ENCODE measurements at regions not wholly inside any gene's neighbourhood (a gene's known extent, or its start where the extent isn't known, plus 50 kb on each side); places are given as distances from the start of the nearest gene placed in this dataset.

GRCh38 chr1:79775402-79775801 lies 768.9 kb upstream of the ADGRL4 start:
- H3K27me3 Mint-ChIP-seq (ENCODE audit: insufficient read depth) = no peaks in the 10 kb centered on the region
- no peaks in the 10 kb centered on the region for H3K36me3 Mint-ChIP-seq (ENCODE audit: low read depth)
- H3K9me3 Mint-ChIP-seq = no peaks in the 10 kb centered on the region
- intact Hi-C loops (cut with micrococcal nuclease) = no loop called here
- DNase-seq (ENCODE audit: low spot score) = no peak
- no peak overlapping the region for H3K27ac Mint-ChIP-seq
- no peaks in the 10 kb centered on the region for H3K4me1 Mint-ChIP-seq (ENCODE audit: low read depth)
- no peak overlapping the region for H3K4me3 Mint-ChIP-seq

- H3K4me1 Mint-ChIP-seq (ENCODE audit: low read depth) = no peaks in the 10 kb centered on the region
- H3K4me3 Mint-ChIP-seq = no peak overlapping the region
- intact Hi-C loops (cut with micrococcal nuclease) = no loop called here
Observed at GRCh38 chr1:79773385-79773784, 766.9 kb upstream of the ADGRL4 start.

GRCh38 chr1:79762461-79762860 lies 755.9 kb upstream of the ADGRL4 start:
- Mint-ChIP-seq H3K4me1 (ENCODE audit: low read depth) (no peaks in the 10 kb centered on the region), H3K4me3 (no peak overlapping the region), H3K27ac (no peak overlapping the region), H3K9me3 (peaks cover 6% of the 10 kb centered on the region), H3K36me3 (ENCODE audit: low read depth) (no peaks in the 10 kb centered on the region), H3K27me3 (ENCODE audit: insufficient read depth) (no peaks in the 10 kb centered on the region)
- intact Hi-C loops (cut with micrococcal nuclease) = no loop called here
- no peak for DNase-seq (ENCODE audit: low spot score)

More at GRCh38 chr1:79773385-79773784, 766.9 kb upstream of the ADGRL4 start:
- no peak for DNase-seq (ENCODE audit: low spot score)
- H3K9me3 Mint-ChIP-seq = peaks cover 4% of the 10 kb centered on the region
- H3K36me3 Mint-ChIP-seq (ENCODE audit: low read depth) = no peaks in the 10 kb centered on the region
- no peak overlapping the region for H3K27ac Mint-ChIP-seq
- H3K27me3 Mint-ChIP-seq (ENCODE audit: insufficient read depth) = no peaks in the 10 kb centered on the region

GRCh38 chr1:79760531-79760930 lies 754.0 kb upstream of the ADGRL4 start:
- Mint-ChIP-seq H3K27ac (no peak overlapping the region), H3K4me1 (ENCODE audit: low read depth) (no peaks in the 10 kb centered on the region), H3K27me3 (ENCODE audit: insufficient read depth) (no peaks in the 10 kb centered on the region), H3K36me3 (ENCODE audit: low read depth) (no peaks in the 10 kb centered on the region), H3K4me3 (no peak overlapping the region), H3K9me3 (peaks cover 6% of the 10 kb centered on the region)
- intact Hi-C loops (cut with micrococcal nuclease) = no loop called here
- no peak for DNase-seq (ENCODE audit: low spot score)

- Mint-ChIP-seq H3K9me3 (peaks cover 11% of the 10 kb centered on the region), H3K27me3 (ENCODE audit: insufficient read depth) (no peaks in the 10 kb centered on the region), H3K36me3 (ENCODE audit: low read depth) (no peaks in the 10 kb centered on the region), H3K4me3 (no peak overlapping the region), H3K27ac (no peak overlapping the region), H3K4me1 (ENCODE audit: low read depth) (no peaks in the 10 kb centered on the region)
- DNase-seq (ENCODE audit: low spot score) = no peak
- intact Hi-C loops (cut with micrococcal nuclease) = no loop called here
Observed at GRCh38 chr1:79749607-79750006, 743.1 kb upstream of the ADGRL4 start.

- Mint-ChIP-seq H3K27me3 (ENCODE audit: insufficient read depth) (no peaks in the 10 kb centered on the region), H3K27ac (no peak overlapping the region), H3K4me1 (ENCODE audit: low read depth) (no peaks in the 10 kb centered on the region), H3K4me3 (no peak overlapping the region), H3K36me3 (ENCODE audit: low read depth) (no peaks in the 10 kb centered on the region), H3K9me3 (peaks cover 7% of the 10 kb centered on the region)
- intact Hi-C loops (cut with micrococcal nuclease) = no loop called here
- DNase-seq (ENCODE audit: low spot score) = no peak
Observed at GRCh38 chr1:79745929-79746328, 739.4 kb upstream of the ADGRL4 start.

GRCh38 chr1:79744746-79745145 lies 738.2 kb upstream of the ADGRL4 start:
- DNase-seq (ENCODE audit: low spot score) = no peak
- no peaks in the 10 kb centered on the region for H3K36me3 Mint-ChIP-seq (ENCODE audit: low read depth)
- peaks cover 7% of the 10 kb centered on the region for H3K9me3 Mint-ChIP-seq
- no peaks in the 10 kb centered on the region for H3K4me1 Mint-ChIP-seq (ENCODE audit: low read depth)
- no peak overlapping the region for H3K4me3 Mint-ChIP-seq
- intact Hi-C loops (cut with micrococcal nuclease) = no loop called here
- no peak overlapping the region for H3K27ac Mint-ChIP-seq
- H3K27me3 Mint-ChIP-seq (ENCODE audit: insufficient read depth) = no peaks in the 10 kb centered on the region

GRCh38 chr1:79741720-79742421 lies 735.3 kb upstream of the ADGRL4 start:
- intact Hi-C loops (cut with micrococcal nuclease) = no loop called here
- Mint-ChIP-seq H3K4me3 (no peak overlapping the region), H3K27ac (no peak overlapping the region), H3K36me3 (ENCODE audit: low read depth) (no peaks in the 10 kb centered on the region), H3K4me1 (ENCODE audit: low read depth) (no peaks in the 10 kb centered on the region), H3K27me3 (ENCODE audit: insufficient read depth) (no peaks in the 10 kb centered on the region), H3K9me3 (peaks cover 2% of the 10 kb centered on the region)
- DNase-seq (ENCODE audit: low spot score) = no peak

- no peaks in the 10 kb centered on the region for H3K36me3 Mint-ChIP-seq (ENCODE audit: low read depth)
- H3K27me3 Mint-ChIP-seq (ENCODE audit: insufficient read depth) = no peaks in the 10 kb centered on the region
Observed at GRCh38 chr1:79738101-79738500, 731.6 kb upstream of the ADGRL4 start.

GRCh38 chr1:79737193-79737592 lies 730.7 kb upstream of the ADGRL4 start:
- Mint-ChIP-seq H3K27ac (no peak overlapping the region), H3K4me1 (ENCODE audit: low read depth) (no peaks in the 10 kb centered on the region), H3K27me3 (ENCODE audit: insufficient read depth) (no peaks in the 10 kb centered on the region), H3K4me3 (no peak overlapping the region), H3K36me3 (ENCODE audit: low read depth) (no peaks in the 10 kb centered on the region), H3K9me3 (peaks cover 5% of the 10 kb centered on the region)
- no peak for DNase-seq (ENCODE audit: low spot score)
- intact Hi-C loops (cut with micrococcal nuclease) = no loop called here

More at GRCh38 chr1:79738101-79738500, 731.6 kb upstream of the ADGRL4 start:
- intact Hi-C loops (cut with micrococcal nuclease) = no loop called here
- Mint-ChIP-seq H3K27ac (no peak overlapping the region), H3K4me1 (ENCODE audit: low read depth) (no peaks in the 10 kb centered on the region), H3K9me3 (peaks cover 5% of the 10 kb centered on the region), H3K4me3 (no peak overlapping the region)
- no peak for DNase-seq (ENCODE audit: low spot score)

- Mint-ChIP-seq H3K27ac (no peak overlapping the region), H3K4me1 (ENCODE audit: low read depth) (no peaks in the 10 kb centered on the region), H3K27me3 (ENCODE audit: insufficient read depth) (no peaks in the 10 kb centered on the region), H3K36me3 (ENCODE audit: low read depth) (no peaks in the 10 kb centered on the region), H3K9me3 (peaks cover 5% of the 10 kb centered on the region), H3K4me3 (no peak overlapping the region)
- DNase-seq (ENCODE audit: low spot score) = no peak
- intact Hi-C loops (cut with micrococcal nuclease) = no loop called here
Observed at GRCh38 chr1:79732950-79733349, 726.4 kb upstream of the ADGRL4 start.

GRCh38 chr1:79726911-79727310 lies 720.4 kb upstream of the ADGRL4 start:
- Mint-ChIP-seq H3K27ac (no peak overlapping the region), H3K4me1 (ENCODE audit: low read depth) (no peaks in the 10 kb centered on the region), H3K36me3 (ENCODE audit: low read depth) (no peaks in the 10 kb centered on the region), H3K27me3 (ENCODE audit: insufficient read depth) (no peaks in the 10 kb centered on the region), H3K9me3 (no peaks in the 10 kb centered on the region), H3K4me3 (no peak overlapping the region)
- intact Hi-C loops (cut with micrococcal nuclease) = no loop called here
- DNase-seq (ENCODE audit: low spot score) = no peak

- Mint-ChIP-seq H3K4me1 (ENCODE audit: low read depth) (no peaks in the 10 kb centered on the region), H3K36me3 (ENCODE audit: low read depth) (no peaks in the 10 kb centered on the region), H3K27ac (no peak overlapping the region), H3K4me3 (no peak overlapping the region), H3K27me3 (ENCODE audit: insufficient read depth) (no peaks in the 10 kb centered on the region), H3K9me3 (no peaks in the 10 kb centered on the region)
- intact Hi-C loops (cut with micrococcal nuclease) = no loop called here
- DNase-seq (ENCODE audit: low spot score) = no peak
Observed at GRCh38 chr1:79726321-79726720, 719.8 kb upstream of the ADGRL4 start.

GRCh38 chr1:79716447-79716846 lies 709.9 kb upstream of the ADGRL4 start:
- Mint-ChIP-seq H3K27ac (no peak overlapping the region), H3K36me3 (ENCODE audit: low read depth) (no peaks in the 10 kb centered on the region), H3K4me3 (no peak overlapping the region), H3K27me3 (ENCODE audit: insufficient read depth) (no peaks in the 10 kb centered on the region), H3K9me3 (peaks cover 3% of the 10 kb centered on the region), H3K4me1 (ENCODE audit: low read depth) (no peaks in the 10 kb centered on the region)
- DNase-seq (ENCODE audit: low spot score) = no peak
- intact Hi-C loops (cut with micrococcal nuclease) = no loop called here

Measured in activated T-helper 1 cell treated with anti-CD3 and anti-CD28 coated beads, Interleukin-12 subunit alpha, Interleukin-12 subunit beta, Interleukin-2, Interleukin-4 antibody, amounts not matched to agents 30 ng/mL and 10 ng/mL and 1 ng/mL, durations not matched to agents 14 hours and 24 hours and 36 hours (primary cell).